Progenitor cell of endocrine pancreas (in vitro differentiated cells): ENCODE measurements at regions not wholly inside any gene's neighbourhood (a gene's known extent, or its start where the extent isn't known, plus 50 kb on each side); places are given as distances from the start of the nearest gene placed in this dataset.
"Not testable (repeated sequence)": the region's sequence is repeated elsewhere in the genome, so short reads cannot be mapped to it uniquely, and the experiment has no call there.

Experiments
- DNase-seq: peaks from one replicate; pipeline ENCODE4 v3.0.0; 2021; ENCODE audit warnings: low spot score; ENCODE audit not compliant: unreplicated experiment
- H3K27ac Mint-ChIP-seq: 2 replicates; pipeline ENCODE4 v1.8.0; 2021; ENCODE audit warnings: mild to moderate bottlenecking, moderate library complexity, mixed read lengths
- H3K27me3 Mint-ChIP-seq: 2 replicates; pipeline ENCODE4 v1.8.0; 2021; ENCODE audit warnings: mixed read lengths
- H3K36me3 Mint-ChIP-seq: 2 replicates; pipeline ENCODE4 v1.8.0; 2022; ENCODE audit warnings: mixed read lengths; ENCODE audit not compliant: insufficient read depth
- H3K4me1 Mint-ChIP-seq: 2 replicates; pipeline ENCODE4 v1.8.0; 2021; ENCODE audit warnings: low read depth, mixed read lengths
- H3K4me3 Mint-ChIP-seq: 2 replicates; pipeline ENCODE4 v1.8.0; 2021; ENCODE audit warnings: low read depth, mild to moderate bottlenecking, moderate library complexity, mixed read lengths
- H3K9me3 Mint-ChIP-seq: 2 replicates; pipeline ENCODE4 v1.8.0; 2021; ENCODE audit warnings: low read depth, mixed read lengths
- TF ChIP-seq, protein P1 (sequence below): fragments of 200-600 bp; sonication (generic); IDR thresholded peaks from one replicate; pipeline ENCODE4 v1.5.0; 2021; ENCODE audit warnings: antibody characterized with exemption, mild to moderate bottlenecking; ENCODE audit not compliant: unreplicated experiment

- H3K36me3 Mint-ChIP-seq, result peaks cover 3% of the 10 kb centered on the region
- H3K9me3 Mint-ChIP-seq, result peaks cover 51% of the 10 kb centered on the region
- no peaks in the 10 kb centered on the region for H3K4me1 Mint-ChIP-seq
- TF ChIP-seq, protein P1, sequence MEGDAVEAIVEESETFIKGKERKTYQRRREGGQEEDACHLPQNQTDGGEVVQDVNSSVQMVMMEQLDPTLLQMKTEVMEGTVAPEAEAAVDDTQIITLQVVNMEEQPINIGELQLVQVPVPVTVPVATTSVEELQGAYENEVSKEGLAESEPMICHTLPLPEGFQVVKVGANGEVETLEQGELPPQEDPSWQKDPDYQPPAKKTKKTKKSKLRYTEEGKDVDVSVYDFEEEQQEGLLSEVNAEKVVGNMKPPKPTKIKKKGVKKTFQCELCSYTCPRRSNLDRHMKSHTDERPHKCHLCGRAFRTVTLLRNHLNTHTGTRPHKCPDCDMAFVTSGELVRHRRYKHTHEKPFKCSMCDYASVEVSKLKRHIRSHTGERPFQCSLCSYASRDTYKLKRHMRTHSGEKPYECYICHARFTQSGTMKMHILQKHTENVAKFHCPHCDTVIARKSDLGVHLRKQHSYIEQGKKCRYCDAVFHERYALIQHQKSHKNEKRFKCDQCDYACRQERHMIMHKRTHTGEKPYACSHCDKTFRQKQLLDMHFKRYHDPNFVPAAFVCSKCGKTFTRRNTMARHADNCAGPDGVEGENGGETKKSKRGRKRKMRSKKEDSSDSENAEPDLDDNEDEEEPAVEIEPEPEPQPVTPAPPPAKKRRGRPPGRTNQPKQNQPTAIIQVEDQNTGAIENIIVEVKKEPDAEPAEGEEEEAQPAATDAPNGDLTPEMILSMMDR, result no peak
- H3K4me3 Mint-ChIP-seq, result no peak overlapping the region
- H3K27me3 Mint-ChIP-seq, result no peaks in the 10 kb centered on the region
- no peak for DNase-seq
- no peak overlapping the region for H3K27ac Mint-ChIP-seq
These were observed 592.9 kb downstream of the TBC1D22A start for GRCh38 chr22:47355388-47355725.

DNA sequence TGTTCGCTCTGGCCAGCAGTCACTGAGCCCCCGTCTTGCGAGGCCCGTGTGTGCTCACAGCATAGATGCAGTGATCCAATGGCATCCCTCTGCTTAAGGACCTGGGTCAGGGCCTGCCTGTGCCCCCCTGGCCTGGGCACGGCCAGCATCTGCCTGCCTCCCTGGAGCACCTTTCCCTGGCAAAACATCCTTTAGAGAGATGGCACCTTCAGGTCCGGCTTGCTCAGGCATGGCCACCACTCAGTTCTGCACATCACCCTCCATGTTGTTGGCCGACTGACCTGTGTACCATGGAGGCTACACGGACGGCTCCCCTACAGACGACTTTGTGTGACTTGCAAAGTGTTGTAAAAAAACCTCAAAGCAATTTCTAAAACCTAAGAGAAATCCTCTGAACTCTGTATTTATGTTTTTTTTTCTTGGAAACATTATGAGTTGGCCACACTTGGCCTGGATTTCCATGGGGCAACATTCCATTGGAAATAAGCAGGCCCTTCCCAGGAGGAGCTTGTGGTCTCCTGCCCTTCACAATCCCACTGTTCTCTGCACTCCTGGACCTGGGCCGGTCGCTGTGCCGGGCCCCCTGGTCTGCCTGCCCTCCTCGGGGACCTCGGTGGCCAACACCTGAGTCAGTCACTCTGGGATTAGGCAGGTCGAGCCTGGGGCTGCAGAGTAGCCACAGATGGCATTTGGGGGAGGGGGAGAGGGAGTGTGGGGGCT lies 592.4 kb downstream of the TBC1D22A start:
- H3K36me3 Mint-ChIP-seq, result peaks cover 3% of the 10 kb centered on the region

DNA sequence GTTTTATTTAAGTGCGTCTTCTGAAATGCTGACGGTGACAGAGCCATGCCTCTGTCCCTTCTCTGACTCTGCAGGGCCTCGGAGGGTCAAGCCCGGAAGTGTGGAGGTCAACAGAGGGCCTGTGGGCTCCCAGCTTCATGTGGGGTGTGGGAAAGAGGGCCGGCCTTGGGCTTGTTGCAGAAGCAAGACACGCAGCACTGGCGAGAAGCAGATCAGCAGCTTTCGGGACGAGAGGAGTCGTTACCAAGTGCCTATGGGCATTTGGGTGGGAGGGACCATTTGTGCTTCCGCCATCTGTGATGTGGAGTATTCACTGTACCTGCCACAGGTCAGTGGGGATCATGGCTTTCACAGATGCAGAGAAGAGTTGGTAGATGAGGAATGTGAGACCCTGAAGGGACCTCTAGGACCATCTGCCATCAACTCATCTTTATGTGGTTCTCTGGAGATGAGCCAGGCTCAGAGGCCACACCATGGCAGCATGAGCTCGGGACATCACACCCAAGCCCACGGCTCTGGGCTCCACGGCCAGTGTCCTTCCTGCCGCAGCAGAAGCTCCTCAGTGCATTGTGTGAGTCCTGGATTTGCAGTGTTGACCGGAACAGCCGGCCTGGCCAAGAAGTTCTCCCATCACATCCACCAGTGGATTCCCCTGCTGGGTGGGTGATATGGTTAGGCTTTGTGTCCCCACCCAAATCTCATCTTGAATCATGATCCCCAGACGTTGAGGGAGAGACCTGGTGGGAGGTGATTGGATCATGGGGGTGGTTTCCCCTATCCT lies 590.7 kb downstream of the TBC1D22A start:
- H3K9me3 Mint-ChIP-seq, result peaks cover 53% of the 10 kb centered on the region
- H3K27ac Mint-ChIP-seq, result no peak overlapping the region
- DNase-seq, result no peak
- H3K36me3 Mint-ChIP-seq, result peaks cover 3% of the 10 kb centered on the region
- no peaks in the 10 kb centered on the region for H3K4me1 Mint-ChIP-seq
- TF ChIP-seq, protein P1, result no peak
- no peak overlapping the region for H3K4me3 Mint-ChIP-seq
- H3K27me3 Mint-ChIP-seq, result no peaks in the 10 kb centered on the region

More for the DNA sequence above, 592.4 kb downstream of the TBC1D22A start:
- no peak for DNase-seq
- TF ChIP-seq, protein P1, result no peak
- Mint-ChIP-seq H3K9me3 (peaks cover 52% of the 10 kb centered on the region), H3K27ac (no peak overlapping the region), H3K4me1 (no peaks in the 10 kb centered on the region), H3K4me3 (no peak overlapping the region), H3K27me3 (no peaks in the 10 kb centered on the region)

- no peak for DNase-seq
- Mint-ChIP-seq H3K9me3 (peaks cover 49% of the 10 kb centered on the region), H3K27ac (no peak overlapping the region), H3K4me3 (no peak overlapping the region), H3K36me3 (peaks cover 3% of the 10 kb centered on the region), H3K27me3 (no peaks in the 10 kb centered on the region), H3K4me1 (no peaks in the 10 kb centered on the region)
- TF ChIP-seq, protein P1, result no peak
These were observed 589.6 kb downstream of the TBC1D22A start for GRCh38 chr22:47351836-47352579.

- not testable (repeated sequence) for H3K4me1 Mint-ChIP-seq, H3K36me3 Mint-ChIP-seq, H3K27me3 Mint-ChIP-seq, H3K27ac Mint-ChIP-seq, DNase-seq, H3K4me3 Mint-ChIP-seq
- H3K9me3 Mint-ChIP-seq, result peaks cover 33% of the 10 kb centered on the region
These were observed 583.8 kb downstream of the TBC1D22A start for GRCh38 chr22:47346287-47346686.
